Umbilical cord (tissue), 1 donor: ENCODE measurements at regions not wholly inside any gene's neighbourhood (a gene's known extent, or its start where the extent isn't known, plus 50 kb on each side); places are given as distances from the start of the nearest gene placed in this dataset.

Source experiments
- DNase-seq: peaks from one replicate; pipeline ENCODE4 v3.0.0-alpha.2; 2015; ENCODE audit warnings: low spot score

DNA sequence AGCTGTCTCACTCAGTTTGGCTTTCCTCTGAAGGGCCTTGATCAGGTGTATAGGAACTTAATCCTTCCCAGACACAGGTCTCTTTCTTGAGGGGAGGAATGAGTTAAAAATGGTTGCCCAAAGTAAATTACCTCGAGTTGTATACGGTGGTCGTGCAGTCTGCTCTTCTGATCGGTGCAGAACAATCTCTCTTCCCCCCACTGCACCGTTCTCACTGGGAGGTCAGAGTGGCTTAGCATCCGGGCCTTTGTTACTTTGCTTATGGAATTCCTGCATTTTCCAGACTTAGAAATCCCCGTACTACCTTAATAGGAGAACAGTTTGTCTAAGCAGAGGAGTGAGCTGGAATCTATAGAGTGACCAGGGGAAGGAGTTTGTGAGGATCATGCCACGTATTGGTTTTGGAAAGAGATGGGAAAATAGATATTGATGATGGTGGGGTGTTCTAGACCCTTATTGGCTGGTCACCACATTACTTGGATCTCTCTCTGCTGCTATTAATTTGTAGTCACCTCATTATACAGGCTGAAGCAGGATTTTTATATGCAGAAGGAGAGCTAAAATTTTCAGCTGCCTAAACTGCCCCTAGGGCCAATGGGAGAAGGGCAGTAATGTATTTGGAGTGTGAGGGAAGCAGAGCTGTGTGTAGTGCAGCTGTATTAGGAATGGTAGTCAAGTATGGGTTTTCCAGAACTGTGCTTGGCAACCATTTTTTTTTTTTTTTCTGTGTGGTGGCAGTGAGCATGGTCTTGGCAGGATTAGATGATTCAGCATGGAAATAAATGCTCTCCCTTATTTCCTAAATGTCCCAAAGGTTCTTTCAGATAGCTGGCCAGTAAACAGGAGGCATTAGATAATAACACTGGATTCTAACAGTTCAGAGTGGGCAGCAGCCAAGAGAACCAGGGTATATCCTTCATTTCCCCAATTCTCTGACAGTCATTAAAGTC lies 81.5 kb downstream of the NDUFS5 start:
- DNase-seq = no peak

DNA sequence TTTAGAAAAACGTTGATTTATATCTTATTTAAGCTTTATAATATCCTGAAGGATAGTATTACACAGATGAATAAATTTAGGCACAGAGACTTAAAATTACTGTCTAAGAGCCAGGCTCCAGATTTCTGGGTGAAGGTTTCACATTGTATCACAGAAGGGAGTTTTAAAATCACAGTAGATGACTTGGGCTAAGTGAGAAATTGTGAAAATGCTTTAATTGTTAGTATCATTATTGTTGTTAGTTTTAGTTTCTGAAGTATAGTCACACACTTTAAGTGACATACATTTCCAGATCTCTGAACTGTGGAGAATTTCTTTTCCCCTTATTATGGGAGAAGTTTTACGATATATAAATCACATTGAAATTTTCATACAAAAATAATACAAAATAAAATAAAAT lies 83.5 kb downstream of the NDUFS5 start:
- DNase-seq = no peak

DNA sequence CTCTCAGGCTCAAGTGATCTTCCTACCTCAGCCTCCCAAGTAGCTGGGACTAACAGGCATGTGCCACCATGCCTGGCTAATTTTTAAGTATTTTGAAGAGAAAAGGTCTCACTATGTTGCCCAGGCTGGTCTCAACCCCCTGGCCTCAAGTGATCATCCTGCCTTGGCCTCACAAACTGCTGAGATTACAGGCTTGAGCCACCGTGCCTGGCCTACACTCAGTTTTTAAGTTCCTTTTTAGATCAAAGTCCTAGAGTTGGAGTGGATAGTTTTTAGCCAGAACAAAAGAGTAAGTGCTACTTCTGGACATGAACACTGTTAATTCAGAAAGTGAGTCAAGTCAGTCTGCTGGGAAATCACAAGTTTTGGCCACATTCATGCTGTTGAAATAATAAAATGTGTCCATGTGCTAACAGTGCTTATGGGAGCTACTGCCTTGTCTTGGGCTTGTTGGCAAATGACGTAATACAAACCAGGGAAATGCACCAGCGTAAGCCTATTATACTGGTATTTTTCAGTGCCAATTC lies 84.2 kb downstream of the NDUFS5 start:
- peak; percentile 57 for DNase-seq

DNA sequence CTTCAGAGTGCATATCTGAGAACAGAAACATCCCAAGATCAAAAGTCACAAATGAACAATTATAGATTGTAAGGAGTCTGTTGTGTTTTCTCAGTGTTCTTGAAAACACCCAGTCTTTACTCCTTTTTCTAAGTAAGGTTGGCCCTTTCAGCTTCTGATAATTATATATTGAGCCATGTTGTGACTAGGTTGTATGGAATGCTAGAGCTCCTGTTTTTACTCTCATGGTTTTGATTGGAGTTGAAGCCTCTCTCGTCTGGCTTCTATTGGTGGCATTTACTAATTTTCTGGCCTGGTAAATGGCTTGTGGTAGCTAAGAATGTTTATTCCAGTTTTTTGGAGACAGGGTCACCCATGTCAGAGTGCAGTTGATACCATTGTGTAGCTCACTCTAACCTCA lies 84.7 kb downstream of the NDUFS5 start:
- DNase-seq = no peak

DNA sequence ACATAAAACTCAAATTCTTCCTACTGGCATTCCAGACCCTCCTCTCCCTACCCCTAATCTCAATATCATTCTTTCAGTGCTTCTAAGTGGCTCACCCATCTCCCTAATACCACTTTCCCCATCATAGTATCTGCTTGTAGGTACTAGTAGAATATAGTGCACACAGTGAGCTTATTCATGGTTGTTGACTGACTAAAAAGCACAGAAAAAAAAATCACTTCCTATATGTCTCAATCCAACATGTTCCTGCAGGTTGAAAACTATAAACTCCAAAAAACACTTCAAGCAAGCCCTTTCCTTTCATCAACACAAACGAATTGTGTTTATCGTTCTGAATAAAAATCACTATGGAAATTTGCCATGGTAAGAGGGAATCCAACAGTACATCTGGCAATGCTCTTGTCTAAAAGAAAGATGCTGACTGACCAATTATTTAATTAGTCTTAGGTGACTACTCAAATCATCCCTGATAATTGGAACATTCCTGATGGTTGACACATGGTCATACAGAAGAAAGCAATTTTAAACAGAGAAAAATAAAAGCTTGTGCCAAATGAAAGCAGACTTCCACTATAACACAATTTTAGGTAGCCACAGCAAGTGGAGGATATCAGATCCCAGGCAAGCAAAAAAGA lies 87.1 kb downstream of the NDUFS5 start:
- DNase-seq = no peak

DNA sequence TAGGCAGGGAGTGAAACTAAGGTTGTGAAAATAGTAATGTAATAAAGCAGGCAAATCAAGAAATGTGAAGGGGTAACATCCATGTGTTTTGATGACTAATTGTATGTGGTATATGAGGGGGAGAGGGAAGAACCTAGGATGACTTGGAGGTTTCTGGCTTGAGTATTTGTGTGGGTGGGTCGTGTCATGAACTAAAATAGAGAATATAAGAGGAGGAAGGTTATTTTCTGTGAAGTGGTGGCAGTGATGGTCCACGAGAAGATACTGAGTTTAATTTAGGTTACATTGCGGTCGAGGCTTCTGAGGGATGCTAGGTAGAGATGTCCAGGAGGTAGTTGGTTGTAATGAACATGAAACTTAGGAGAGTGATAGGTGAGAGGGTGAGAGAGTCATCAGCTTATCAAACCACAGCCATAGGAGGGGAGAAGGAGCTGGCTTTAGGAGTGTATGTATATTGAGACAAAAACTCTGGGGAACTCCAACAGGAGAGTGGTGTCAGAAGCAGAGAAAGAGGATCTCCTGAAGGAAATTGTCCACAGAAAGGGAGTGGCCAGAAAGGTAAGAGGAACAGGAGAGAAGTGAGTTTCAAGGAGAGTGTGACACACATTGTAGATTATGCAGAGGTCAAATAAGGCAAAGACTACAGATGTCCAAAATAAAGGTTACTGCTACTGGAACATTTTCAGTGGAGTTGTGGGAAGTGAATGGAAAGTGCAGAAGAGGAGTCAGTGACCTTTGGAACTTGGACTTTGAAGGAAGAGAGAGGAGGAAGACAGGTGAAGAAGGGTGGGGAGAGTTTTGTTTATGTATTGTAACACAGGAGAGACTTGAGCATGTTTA lies 89.0 kb upstream of the MACF1 start:
- no peak for DNase-seq

DNA sequence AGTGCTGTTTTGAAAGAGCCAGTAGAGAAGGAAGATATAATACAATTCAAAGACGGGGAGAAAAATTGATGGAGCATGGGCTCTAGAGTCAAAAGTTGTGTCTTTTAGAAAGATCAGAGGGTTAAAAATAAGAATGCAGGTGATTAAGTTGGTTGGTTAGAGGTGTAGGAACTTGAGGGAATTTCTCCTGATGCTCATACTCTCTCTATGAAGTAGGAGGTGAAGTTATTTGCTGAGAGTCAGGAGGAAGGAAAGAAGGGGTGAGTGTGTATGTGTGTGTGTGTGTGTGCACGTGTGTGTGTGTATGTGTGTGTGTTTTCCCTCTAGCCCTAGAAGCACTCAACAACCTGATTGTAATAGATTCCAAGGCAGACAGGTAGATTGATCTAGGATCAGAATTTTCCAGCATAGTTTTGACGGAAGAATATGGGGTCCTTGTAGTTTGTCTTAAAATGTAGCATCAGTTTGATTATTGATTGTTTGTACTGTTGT lies 88.3 kb upstream of the MACF1 start:
- DNase-seq = no peak

DNA sequence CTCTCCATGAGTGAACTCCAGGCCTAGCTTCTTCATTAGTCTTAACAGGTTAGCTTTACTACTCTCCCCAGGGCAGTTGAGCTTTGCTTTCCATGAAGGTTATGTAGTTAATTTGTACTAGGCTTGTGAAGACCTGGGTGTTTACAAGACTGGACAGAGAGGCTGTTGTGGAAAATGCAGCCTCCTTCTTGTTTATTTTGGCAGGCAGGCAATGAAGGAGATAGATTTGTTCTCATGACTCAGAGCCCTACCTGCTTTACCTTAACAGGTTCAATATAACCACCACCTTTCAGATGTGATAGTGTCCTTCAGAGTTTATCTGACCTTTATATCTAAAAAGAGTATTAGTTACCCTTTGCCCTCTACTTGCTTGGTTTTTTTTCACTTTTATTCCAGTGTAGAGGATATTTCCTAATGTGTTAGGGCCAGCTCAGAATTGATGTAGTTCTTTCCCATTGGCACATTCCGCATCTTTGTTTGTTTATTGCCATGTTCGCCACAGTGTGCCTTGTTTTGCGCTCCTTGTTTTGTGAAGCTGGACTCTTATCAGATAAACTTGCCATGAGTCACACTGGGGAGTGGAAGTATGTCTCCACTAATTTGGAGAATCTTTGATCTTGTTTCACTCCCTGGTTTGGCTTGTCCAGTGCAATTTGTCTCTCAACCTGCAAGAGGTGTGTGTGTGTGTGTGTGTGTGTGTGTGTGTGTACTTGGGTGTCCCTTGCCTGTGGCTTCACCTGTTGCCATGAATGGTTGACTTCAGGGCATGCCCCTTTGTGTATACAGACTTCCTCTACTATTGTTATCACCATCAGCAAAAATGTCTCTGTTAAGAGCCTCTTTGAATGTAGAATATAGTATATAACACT lies 87.4 kb upstream of the MACF1 start:
- DNase-seq = no peak

DNA sequence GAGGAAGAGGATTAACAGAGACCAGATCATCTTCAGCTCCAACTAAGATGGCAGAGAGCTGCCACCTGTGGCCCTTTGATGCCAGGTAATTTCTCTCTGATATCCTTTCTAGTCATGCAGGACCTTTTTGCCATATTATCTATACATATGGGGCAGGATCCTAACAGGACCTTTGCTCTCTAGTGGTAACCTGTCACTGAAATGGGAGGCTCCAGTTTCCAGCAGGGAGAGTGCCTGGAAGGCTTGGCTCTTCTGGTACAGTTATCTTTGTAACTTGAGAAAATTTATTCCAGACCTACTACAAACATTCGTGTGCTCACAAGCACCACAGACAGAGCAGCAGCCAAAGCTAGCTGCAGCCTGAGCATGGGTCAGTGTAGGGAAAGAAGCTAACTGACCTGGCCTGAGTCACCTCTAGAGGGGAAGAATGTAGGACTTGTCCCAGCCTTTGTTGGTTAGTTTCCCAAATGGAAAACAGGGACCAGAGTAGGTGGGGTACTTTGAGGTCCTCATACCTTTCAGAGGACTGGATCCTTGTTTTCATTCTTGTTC lies 86.5 kb upstream of the MACF1 start:
- DNase-seq = no peak

DNA sequence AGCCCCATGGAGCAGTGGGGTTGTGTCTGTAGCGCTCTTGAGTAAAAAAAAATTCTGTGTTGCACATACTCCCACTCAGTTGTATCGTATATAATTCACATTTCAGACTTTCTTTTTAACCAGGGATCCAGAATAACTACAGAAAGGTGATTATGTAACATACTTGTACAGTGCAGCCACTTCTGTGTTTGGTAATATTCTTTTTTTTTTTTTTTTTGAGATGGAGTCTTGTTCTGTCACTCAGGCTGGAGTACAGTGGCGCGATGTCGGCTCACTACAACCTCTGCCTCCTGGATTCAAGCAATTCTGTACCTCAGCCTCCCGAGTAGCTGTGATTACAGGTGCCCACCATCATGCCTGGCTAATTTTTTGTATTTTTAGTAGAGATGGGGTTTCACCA lies 82.4 kb upstream of the MACF1 start:
- DNase-seq = no peak

DNA sequence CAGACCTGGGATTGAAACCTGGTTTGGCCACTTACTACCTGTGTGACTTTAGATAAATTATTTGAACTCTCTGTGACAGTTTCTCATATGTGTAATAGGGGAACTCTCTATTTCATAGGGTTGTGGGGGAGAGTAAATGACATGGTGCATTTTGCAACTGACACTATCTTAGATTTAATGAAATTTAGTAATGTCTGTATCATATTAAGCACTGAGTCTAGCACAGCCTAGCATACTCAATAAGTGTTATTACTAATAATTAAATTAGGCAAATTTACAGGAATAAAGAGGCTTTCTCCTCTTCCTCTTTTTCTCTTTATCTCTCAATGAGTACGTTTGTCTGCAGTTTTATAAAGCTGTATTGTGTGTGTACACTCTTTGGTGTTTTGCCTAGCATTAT lies 80.2 kb upstream of the MACF1 start:
- DNase-seq = no peak

DNA sequence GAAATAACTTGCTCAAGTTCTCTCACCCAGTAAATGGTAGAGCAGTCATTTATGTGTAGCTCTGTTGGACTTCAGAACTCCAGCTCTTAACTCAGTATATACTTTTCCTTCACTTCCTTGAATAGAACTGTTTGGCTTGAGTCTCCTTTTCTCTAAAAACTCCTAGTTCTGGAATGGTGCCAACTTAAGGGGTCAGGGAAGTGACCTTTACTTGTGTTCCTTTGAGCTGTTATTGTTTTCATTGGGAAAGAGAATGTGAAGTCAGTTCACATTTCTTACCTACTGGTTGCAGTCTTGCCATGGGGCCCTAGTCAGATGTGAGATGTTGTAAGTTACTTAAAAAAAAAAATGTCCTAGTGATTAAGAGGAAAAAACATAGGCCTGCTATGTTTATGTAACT lies 77.0 kb upstream of the MACF1 start:
- peak; percentile 42 for DNase-seq

DNA sequence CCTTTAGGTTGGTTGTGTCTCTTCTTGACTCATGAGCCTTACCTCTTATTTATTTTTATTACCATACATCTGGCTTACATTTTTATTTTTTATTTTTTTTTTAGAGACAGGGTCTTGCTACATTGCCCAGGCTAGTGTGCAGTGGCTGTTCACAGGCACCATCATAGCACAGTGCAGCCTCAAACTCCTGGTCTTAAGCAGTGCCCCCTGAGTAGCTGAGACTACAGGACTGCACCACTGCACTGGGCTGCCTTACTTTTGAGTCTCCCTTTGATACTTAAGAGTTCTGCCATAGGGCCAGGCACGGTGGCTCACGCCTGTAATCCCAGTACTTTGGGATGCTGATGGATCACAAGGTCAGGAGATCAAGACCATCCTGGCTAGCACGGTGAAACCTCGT lies 76.4 kb upstream of the MACF1 start:
- DNase-seq = no peak

DNA sequence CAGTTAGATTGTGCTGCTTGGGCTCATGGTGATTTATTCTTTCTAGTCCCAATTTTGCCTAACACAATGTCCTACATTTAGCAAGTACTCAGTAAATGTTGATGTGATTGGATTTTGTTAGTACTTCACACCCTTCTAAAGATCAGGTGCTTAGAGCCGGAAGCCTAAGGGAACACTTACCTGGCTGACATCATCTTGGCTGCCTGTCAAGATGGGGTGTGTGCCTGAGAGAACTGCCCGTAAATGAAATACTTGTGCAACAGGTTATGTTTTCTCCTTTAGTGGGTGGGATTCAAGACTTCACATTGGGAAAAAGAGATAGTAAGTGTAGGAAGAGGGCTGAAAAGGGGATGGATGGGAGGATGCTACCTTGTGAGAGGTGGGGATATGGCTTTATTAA lies 75.5 kb upstream of the MACF1 start:
- DNase-seq = peak; percentile 61

DNA sequence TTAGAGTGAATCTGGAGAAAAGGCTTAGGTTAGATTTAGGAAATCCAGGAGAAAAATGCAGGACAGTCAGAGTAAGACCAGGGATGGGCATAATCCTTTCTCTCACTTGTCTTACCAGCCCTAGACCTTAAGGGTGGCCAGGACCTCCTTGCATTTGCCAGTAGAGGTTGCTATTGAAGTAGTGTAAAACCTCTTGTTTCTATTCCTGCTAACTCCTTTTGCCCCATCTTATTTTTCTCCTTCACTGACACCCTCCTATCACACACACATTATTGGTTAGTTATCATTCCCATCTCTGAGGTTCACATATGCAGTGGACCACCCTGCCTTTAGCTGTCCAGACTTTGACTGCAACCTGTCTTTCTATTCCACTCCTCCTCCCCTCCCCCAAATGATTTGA lies 75.0 kb upstream of the MACF1 start:
- DNase-seq = no peak

DNA sequence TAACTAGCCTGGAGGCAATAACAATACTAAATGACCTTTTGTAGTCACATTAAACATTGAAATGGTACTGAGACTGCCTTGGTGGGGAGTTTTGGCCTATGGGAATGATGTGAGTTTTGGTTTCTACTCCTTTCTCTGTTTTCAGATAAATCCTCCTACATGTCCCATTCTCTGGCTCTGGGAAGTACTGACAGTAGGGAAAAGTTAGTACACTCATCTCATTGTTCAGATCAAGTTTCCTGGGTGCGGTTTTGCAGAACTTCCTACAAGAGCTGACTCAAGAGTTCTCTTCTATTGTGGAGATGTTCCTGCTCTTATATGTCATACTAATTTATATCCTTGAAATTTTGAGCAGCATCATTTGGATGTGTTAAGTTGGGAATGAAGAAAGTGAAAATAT lies 74.2 kb upstream of the MACF1 start:
- DNase-seq = no peak

DNA sequence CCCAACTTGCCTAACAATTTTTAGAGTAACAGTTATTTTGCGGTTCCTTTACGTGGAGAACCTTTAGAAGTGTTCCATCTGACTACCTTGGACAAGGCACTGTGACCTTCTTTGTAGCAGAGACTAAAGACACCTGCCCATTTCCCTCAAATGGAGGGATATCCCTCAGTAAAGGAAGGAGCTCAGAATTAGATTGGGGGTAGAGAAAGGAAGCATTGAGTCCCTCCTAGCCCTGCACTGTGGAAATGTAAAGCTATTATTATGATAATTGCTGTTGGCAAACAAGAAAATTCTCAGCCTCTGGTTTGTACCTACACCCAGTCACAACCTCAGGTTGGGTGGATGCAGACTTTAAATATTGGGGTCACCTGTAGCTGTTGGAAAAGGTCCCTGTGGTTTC lies 72.6 kb upstream of the MACF1 start:
- DNase-seq = no peak

DNA sequence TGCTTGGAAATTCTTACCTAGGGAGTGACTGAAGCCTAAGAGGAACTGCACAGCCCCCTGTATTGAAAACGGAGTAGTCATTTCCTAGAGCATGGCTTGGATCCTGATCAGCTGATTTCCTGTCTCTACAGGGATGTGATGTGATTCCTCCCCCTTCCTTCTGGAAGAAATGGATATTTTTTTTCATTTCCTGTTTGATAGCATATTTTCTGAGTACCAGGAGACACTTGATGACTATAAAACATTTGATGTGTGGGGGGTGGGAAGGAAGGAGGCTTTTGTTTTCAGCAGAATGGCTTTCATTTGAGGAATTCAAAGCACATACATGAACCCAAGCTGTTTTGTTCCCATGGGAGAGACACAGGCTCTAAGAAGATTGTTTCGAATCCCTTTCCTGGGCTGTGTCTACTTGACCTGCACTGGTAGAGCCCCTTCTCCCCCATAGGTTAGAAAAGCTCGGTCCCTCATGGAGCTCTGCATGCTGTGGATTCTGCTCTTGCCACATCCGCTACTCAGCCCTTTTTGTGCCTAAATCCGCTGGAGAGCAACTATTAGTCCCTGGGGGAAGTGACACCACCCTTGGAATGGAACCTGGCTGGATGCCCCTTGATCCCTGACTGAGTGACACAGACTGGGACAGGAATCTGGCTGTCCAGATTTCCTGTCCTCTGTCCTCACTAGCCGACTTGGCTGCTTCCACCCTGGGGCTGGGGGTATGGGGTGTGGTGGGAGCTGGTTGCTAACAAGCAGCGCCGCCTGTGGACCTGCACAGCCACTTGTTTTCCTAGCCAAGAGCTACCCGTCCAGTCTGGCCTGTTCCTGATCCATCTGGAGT lies 71.8 kb upstream of the MACF1 start:
- DNase-seq = peak; percentile 52

DNA sequence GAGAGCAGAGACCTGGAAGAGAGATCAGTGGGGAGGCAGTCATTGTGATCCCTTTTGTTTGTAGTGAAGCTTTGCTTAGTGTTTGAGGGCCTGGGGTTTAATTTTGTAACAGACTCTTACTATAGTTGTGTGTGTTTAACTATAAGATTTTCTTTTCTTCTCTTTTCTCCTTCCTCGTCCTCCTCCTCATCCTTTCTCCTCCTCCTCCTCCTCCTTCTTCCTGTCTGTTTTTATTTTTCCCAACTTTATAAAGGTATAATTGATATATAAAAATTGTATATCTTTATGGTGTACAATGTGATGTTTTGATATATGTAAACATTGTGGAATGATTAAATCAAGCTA lies 71.2 kb upstream of the MACF1 start:
- DNase-seq = no peak
